ENCODE measurements at regions not wholly inside any gene's neighbourhood (a gene's known extent, or its start where the extent isn't known, plus 50 kb on each side); places are given as distances from the start of the nearest gene placed in this dataset.

DNA sequence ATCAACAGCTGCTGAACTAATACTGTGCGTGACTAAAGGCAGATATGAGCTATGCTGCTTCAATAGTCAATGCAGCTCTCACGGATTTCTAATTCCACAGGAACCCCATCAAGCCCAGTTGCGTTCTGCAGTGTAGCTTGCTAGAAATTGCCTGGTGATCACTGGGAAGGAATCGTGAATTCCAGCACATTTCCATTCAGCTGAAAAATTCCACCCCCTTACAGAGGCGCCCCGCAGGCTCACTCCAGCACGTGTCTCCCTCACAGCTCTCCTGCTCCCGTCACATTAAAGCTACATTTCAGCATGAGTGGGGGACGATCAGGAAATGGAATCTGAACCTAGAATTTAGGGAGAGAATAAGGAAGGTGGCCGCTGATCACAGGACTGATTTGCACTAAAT, 534.8 kb downstream of the TCERG1L start:
- H3K9ac ChIP-seq (ENCODE audit: extremely low read depth, insufficient read length, low read length): no peak overlapping the region
- no peak overlapping the region for H4K8ac ChIP-seq (replicated peaks; ENCODE audit: insufficient read length, low read depth, low read length)
- no peaks in the 10 kb centered on the region for H3K27me3 ChIP-seq (ENCODE audit: insufficient read depth, low read length)
- H3K27me3 Mint-ChIP-seq (ENCODE audit: low read depth): no peaks in the 10 kb centered on the region
- TF ChIP-seq CTCF (conservative IDR thresholded peaks at IDR 0.05): no peak
- WGBS (ENCODE audit: extremely low coverage, insufficient read length, low lambda C conversion rate): no CpG with 5 or more reads among the region's 10 CpGs
- no peaks in the 10 kb centered on the region for H3K23me2 ChIP-seq (ENCODE audit: insufficient read length, low read depth, low read length, poor library complexity, severe bottlenecking)
- no peak overlapping the region for H3K23ac ChIP-seq (ENCODE audit: insufficient read length, low read depth, low read length)
- no peak overlapping the region for H3K18ac ChIP-seq (ENCODE audit: insufficient read length, low read depth, low read length)
- H2AFZ ChIP-seq (ENCODE audit: low read length): no peak overlapping the region
- H2AK5ac ChIP-seq (ENCODE audit: insufficient read length, low read length): no peak overlapping the region
- no peaks in the 10 kb centered on the region for H3K79me2 ChIP-seq (ENCODE audit: insufficient read depth, low read length)
- no peaks in the 10 kb centered on the region for H3K9me3 ChIP-seq (ENCODE audit: control insufficient read depth, low read depth, low read length)
- no peak overlapping the region for H3K4me3 Mint-ChIP-seq
- H3K9me3 Mint-ChIP-seq: no peaks in the 10 kb centered on the region
- H3K27ac ChIP-seq (ENCODE audit: insufficient read length, low read depth, low read length): no peak overlapping the region
- H4K91ac ChIP-seq (ENCODE audit: insufficient read length, low read depth, low read length): no peak overlapping the region
- no peak overlapping the region for H3K4me2 ChIP-seq (ENCODE audit: insufficient read depth, insufficient read length, low read length)
- no peak overlapping the region for H2BK120ac ChIP-seq (ENCODE audit: low read depth, low read length, poor library complexity, severe bottlenecking)
- no peak overlapping the region for H2BK15ac ChIP-seq (ENCODE audit: low read depth, low read length)
- H3K4ac ChIP-seq (ENCODE audit: low read depth, low read length): no peak overlapping the region
- no peak for DNase-seq
- H3K27ac Mint-ChIP-seq: no peak overlapping the region
- H2BK20ac ChIP-seq (ENCODE audit: low read depth, low read length, poor library complexity, severe bottlenecking): no peak overlapping the region
- H2BK5ac ChIP-seq (ENCODE audit: insufficient read length, low read length): no peak overlapping the region
- no peak overlapping the region for H3K14ac ChIP-seq (ENCODE audit: insufficient read depth, low read length)
- H3T11ph ChIP-seq (ENCODE audit: low read length): no peak overlapping the region
- H4K5ac ChIP-seq (ENCODE audit: insufficient read length, low read depth, low read length): no peak overlapping the region
- H4K20me1 ChIP-seq (ENCODE audit: control insufficient read depth, insufficient read depth, insufficient read length): peaks cover 3% of the 10 kb centered on the region
- H3K36me3 Mint-ChIP-seq (ENCODE audit: insufficient read depth in 1 of 3, low read depth in 3 of 3): no peaks in the 10 kb centered on the region
- H3K4me1 ChIP-seq (ENCODE audit: insufficient read depth, low read length): no peaks in the 10 kb centered on the region
- H3K56ac ChIP-seq (ENCODE audit: insufficient read length, low read depth, low read length): no peak overlapping the region
- no peaks in the 10 kb centered on the region for H3K79me1 ChIP-seq (ENCODE audit: insufficient read depth, low read depth, low read length, poor library complexity, severe bottlenecking)
- no peak overlapping the region for H2BK12ac ChIP-seq (ENCODE audit: insufficient read length, low read depth, low read length)
- peaks cover 4 to 11% of the 10 kb centered on the region in 2 experiments; a peak in 3 of 4 replicates for H3K4me1 Mint-ChIP-seq

Measured in H9 (cell line).